GM19099 (cell line): ENCODE measurements at regions not wholly inside any gene's neighbourhood (a gene's known extent, or its start where the extent isn't known, plus 50 kb on each side); places are given as distances from the start of the nearest gene placed in this dataset.

Source experiments
- POLR2A ChIP-seq: IDR thresholded peaks from 3 replicates; pipeline ENCODE4 v1.6.1; 2011; ENCODE audit warnings: low read depth; ENCODE audit not compliant: insufficient read length; ENCODE audit errors: extremely low read depth

DNA sequence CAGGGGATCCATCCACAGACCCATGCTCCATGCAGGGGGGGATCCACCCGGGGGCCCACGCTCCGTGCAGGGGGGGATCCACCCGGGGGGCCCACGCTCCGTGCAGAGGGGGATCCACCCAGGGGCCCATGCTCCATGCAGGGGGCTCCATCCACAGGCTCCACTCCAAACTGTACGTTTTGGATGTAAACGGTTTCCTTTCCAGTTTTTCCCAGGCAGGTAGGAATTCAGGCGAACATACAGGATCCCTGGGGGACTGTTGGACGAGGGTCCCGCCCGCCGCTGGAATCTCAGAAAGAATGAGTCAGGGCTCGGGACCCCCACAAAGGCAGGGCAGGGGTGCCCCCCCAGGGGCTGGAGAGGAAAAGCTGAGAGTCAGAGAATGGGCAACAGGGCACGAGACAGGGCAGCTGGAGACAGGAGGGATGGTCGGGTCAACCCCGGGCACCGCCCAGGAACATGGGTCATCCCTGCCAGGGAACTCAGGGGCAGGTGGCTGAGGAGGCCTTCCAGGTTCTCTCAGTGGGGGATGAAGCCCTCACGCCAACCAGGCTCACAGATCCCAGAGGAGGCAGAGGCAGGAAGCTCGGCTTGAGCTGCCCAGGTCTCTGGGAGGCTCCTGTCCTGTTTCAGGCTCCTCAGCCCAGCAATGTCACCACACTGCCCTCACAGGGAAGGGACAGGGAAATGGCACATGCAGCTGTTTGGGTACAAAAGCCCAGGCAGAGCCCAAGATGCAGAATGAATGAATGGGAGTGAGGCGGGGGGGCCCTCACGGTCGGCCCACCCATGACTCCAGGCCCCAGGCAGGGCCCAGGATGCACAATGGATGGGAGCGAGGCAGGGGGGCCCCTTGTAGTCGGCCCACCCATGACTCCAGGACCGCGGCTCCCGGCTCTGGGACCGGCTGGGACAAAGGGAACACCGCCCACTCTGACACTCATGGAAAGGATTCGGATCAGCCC lies 200.2 kb downstream of the BRD1 start:
- TF ChIP-seq POLR2A = no peak

DNA sequence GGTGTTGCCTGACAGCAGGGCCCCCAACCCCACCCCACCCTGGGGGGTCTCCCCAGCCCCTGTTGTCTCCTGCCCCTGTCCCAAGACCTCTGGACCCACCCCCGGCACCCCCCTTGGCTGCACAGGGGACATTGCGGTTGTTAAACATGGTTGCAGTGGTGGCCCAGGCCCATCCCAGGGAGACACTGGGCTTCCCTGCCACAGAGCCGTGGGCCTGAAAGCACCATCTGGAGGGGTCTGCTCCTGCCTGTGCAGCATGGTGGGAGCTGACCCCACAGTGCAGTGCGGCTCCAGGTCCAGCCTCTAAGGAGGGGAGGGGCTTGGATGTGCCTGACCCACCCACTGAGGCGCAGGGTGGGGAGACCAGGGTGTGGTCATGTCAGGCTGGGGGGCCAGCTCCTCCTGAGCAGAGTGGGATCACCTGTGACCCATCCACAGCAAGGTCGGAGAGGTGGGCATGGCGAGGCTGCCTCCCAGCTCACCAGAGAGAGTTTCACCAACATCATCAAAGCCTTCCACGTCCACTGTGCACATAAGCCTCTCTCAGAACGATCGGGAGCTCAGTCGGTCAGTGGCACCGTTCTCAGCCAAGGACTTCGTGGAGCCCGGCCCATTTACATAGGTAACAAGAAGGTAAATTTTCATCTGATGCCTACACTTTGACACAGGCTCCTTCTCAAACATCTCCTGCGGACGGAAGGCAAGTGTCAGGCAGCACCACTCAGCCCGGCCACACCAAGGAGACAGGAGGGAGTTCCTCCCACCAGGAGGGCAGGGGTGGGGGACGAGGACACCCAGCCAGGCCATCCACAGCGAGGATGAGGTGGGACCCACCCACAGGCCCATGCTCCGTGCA lies 201.1 kb downstream of the BRD1 start:
- no peak for TF ChIP-seq POLR2A

DNA sequence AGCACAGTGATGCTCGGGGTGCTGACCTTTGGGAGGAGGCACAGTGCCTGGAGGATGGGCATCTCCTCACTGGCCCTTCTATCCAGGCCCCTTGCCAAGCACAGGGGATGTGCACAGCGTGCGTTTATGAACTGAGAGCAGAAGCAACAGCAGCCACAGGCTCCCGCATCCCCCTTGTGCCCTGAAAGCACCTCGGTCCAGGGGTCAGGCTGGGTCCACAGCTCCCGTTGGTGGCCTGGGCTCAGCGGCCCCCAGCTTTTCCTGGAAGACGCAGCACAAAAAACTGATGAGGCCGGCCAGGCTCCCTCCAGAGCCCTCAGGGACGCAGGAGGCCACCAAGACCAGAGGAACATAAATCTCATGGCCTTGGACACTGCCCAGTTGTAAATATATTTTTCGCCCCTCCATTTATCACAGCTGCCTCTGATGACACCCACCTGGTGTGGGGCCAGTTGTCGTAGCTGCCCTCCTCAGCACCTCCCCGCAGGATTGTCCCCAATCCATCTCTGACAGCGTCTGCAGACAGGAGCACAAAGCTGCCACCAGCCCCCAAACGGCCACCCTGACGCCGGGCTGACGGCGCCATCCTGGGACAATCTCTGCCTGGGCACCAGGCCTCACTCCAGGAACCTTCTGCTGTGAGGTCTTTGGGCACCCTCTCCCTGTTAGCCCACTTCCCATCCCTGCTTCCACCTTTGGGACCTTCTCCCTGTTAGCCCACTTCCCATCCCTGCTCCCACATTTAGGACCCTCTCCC lies 203.1 kb downstream of the BRD1 start:
- no peak for TF ChIP-seq POLR2A

DNA sequence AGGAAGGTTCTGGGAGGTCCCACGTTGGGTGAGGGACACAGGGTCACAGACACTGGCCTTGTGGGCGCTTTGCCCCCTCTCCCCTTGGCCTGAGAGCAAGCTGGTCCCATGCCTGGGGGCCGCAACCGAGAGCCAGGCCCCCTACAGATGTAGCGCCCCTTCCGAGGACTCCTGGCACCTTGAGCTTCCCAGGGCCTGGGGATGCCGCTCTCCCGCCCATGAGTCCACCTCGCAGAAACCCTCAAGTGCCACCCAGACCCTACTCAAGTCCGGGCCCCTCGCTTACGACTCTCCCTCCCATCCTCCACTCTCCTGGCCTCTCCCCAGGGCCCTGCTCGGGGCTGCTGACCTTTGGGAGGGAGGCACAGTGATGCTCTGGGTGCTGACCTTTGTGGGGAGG lies 204.0 kb downstream of the BRD1 start:
- TF ChIP-seq POLR2A = no peak

DNA sequence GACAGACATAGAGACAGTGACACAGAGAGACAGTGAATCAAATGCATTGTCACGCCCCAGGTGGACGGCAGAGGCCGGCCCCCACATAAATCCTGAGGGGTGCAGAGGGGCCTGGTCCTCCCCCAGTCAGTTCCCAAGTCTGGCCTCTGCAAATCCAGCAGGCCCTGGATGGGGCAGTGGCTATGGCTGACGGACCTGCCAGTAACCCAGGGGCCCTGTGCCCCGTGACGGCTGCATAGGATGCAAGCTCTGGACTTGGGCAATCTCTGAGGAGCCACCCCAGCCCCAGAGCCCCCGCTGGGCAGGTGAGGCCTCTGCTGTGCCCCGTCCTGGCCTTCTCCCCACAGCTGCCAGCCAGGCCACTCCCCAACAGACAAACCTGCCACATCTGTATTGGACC lies 204.5 kb downstream of the BRD1 start:
- TF ChIP-seq POLR2A = no peak

DNA sequence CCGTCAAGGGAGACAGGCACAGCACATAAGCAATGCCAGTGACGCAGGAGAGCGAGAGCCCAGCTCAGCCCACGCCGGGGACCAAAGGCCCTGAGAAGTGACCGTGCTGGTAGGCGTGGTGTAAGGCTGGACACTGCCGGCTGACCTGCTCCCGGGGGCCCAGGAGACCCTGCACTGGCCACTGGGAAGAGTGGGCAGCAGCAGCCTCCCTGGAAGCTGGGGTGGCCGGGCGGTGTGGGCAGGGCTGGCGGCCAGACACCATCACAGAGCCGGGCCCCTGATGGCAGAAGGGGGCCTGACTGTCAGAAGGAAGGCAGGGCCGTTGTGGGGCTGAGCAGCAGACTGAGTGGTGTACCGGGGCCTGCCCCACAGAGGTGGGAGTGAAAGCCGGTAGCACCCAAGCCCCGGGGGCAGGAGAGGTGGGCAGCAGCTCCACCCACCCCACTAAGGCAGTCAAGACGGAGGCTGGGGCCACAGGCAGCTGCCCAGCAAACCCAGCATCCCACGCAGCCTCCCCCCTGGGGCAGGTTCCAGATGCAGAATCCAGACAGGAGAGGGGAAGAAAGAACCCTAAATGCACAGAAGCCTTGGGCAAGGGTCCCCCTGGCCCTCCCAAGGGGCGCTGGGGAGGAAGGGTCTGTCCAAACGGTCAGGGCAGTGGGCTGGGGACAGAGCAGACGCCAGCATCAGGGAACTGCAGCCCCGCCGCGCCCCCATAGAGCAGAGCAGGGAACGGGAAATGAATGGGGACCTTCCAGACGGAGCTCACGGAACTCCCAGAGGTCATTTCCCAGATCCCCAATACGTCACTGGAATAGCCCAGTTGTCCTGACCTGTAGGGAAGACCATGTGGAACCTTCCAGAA lies 205.2 kb downstream of the BRD1 start:
- TF ChIP-seq POLR2A = no peak

DNA sequence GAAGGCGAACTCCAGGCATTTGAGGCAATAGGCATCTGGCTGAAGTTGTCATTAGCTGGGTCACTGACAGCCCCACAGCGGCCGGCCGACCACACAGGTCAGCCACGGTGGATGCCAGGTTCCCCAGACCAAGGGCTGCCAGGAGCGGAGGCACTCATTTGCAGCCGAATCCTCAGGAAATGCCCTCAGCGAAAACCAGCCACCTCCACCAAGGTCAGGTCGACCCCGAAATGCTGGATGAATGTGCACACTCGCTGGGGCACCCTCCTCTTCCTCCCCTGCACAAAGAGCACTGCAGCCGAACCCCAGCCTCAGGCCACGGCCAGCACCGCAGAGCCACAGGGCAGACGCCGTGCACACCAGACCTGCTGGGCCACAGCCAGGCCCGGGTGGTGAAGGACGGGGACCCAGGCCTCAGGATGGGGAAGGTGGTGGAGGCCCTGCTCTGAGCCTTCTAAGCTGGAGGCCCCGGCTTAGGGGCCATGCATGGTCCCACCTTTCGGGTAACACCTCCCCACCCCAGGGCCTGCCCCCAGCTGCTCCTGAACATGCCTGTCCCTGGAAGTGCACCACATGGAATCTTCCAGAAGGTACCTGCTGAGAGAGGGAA lies 206.0 kb downstream of the BRD1 start:
- TF ChIP-seq POLR2A = no peak

DNA sequence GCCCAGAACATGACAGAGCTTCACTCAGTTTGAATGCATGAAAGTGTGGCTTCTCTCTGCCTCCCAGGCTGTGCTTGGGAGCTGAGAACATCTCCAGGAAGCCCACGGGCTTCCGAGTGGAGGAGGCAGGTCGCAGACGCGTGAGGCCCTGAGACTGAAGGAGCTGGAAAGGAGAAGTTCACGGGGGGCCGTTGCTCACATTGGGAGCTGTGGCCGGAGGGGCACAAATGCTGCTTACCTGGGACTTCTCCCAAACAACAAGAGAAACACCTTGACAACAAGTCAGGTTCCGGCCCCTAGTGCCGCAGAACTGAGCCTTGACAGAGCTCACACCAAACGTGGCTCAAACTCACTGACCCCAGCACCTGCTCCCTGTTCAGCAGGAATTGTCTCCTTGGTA lies 207.0 kb downstream of the BRD1 start:
- no peak for TF ChIP-seq POLR2A

DNA sequence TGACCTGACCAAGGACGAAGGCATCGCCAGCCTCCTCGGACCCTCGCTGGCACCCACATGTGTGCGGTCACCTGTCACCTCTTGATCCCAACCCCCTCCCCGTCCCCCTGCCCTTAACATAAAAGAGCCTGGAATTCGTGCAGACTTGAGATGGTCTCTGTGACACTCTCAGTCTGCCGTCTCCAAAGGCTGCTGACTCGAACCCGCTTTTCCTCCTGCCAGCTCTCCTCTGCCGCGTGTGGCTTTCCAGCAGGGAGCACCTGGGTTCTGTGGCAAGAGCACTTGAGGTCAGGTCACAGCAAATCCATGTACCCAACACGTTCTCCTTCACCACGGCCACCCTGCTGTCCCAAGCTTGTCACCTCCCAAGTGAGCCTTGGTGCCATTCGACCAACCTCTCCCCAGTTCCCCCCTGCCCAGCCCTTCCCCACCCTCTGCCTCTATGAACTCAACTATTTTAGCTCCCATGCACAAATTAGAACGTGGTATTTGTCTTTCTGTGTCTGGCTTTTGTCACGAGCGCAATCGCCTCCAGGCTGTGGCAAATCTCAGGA lies 207.6 kb downstream of the BRD1 start:
- TF ChIP-seq POLR2A = no peak

DNA sequence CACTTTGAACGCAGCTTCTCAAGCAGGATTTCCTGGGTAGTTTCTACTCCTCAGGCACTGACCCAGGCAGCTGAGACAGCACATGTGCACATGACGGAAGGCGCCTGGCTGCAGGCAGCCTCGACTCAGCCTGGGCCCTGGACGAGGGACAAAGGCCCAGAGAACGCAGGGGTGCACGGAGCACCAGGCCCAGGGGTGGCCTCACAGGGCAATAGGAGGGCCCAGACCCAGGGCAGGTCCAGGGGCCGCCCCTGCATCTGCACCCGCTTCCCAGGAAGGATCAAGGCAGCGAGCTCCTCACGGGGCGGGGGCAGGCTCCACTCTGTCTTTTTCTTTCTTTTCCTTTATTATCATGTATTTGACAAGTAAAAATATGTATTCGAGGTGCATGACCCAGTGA lies 208.4 kb downstream of the BRD1 start:
- TF ChIP-seq POLR2A = no peak

DNA sequence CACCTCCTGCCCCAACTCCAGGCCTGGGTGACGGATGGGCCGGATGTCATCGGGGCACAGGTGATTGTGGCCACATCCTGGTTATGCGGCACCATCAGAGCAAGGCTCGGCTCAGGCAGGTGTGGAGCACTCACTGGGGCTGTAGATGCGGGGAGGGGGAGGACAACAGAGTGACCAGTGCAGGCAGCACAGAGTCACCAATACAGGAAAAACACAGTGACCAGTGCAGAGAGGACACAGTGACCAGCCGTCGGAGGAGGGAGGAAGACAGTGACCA lies 209.1 kb downstream of the BRD1 start:
- no peak for TF ChIP-seq POLR2A

DNA sequence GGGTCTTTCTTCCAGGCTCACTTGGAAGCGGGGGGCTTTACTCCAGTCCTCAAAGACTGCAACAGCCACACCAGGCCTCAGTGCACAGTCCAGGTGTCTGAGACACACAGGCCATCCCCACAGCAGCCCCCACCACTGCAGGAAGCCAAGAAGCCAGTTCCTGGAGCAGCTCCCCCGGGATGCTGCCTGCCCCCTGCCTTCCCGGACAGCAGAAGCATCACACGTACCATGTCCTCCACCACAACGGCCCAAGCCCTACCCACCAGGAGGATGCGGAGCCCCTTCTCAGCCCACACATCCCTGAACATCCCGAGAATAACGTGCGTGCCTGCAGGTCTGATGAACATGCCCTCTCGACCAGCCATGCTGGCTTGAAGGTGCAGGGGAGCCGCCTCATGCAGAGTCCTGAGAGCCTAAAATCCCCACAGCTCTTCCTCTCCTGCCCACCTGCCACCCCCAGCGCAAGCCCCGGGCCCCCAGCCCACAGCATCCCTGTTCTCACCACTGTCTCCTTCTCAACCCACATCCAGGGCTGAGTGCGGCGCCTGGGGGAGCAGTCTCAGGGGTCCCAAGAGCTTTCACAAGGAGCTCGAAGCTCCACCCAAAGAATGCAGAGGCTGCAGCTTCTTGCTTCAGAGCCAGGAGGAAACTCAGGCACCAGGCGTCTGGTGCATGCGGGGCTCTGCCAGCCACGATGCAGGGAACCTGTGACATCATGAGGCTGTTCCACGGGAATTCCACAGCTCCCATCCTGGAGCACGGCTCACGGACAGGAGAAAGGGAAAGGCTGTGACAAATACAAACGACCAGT lies 209.6 kb downstream of the BRD1 start:
- TF ChIP-seq POLR2A = no peak

DNA sequence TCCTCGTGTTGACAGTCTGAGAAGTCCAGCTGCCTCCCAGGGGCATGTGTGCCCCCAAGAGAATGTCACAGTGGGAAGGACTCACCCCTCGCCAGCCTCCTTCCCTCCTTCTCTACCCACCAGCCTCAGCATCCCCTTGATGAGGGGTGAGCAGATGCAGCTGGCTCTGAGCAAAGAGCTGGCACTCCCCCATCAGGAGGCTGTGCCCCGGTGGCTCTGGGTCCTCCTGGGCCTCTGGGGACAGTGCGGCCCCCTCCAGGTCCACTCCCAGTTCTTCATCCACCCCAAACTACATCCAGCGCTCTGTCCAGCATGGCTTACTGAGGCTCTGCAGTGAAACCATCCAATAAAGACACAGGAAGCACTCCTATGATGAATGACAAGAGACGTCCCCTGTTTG lies 210.4 kb downstream of the BRD1 start:
- no peak for TF ChIP-seq POLR2A
